Thyroid gland (tissue), 4 donors: ENCODE measurements at regions not wholly inside any gene's neighbourhood (a gene's known extent, or its start where the extent isn't known, plus 50 kb on each side); places are given as distances from the start of the nearest gene placed in this dataset.

Experiments
- POLR2A ChIP-seq, 2 donors: fragments of 450-650 bp; IDR thresholded peaks; one replicate each; pipeline ENCODE4 v1.6.1; 2017; ENCODE audit warnings: antibody characterized with exemption in 2 of 2, mild to moderate bottlenecking in 2 of 2, moderate library complexity in 1 of 2
- TF ChIP-seq, protein P1 (sequence below), 6 experiments: fragments of 200-600 bp in 3 of 6; fragments of 450-650 bp in 3 of 6; sonication (generic) in 3 of 6; IDR thresholded peaks; one replicate each; pipeline ENCODE4 v1.5.1; 2016 to 2019; ENCODE audit warnings: antibody characterized with exemption in 6 of 6, mild to moderate bottlenecking in 2 of 6, inconsistent platforms in 1 of 6, moderate library complexity in 1 of 6

DNA sequence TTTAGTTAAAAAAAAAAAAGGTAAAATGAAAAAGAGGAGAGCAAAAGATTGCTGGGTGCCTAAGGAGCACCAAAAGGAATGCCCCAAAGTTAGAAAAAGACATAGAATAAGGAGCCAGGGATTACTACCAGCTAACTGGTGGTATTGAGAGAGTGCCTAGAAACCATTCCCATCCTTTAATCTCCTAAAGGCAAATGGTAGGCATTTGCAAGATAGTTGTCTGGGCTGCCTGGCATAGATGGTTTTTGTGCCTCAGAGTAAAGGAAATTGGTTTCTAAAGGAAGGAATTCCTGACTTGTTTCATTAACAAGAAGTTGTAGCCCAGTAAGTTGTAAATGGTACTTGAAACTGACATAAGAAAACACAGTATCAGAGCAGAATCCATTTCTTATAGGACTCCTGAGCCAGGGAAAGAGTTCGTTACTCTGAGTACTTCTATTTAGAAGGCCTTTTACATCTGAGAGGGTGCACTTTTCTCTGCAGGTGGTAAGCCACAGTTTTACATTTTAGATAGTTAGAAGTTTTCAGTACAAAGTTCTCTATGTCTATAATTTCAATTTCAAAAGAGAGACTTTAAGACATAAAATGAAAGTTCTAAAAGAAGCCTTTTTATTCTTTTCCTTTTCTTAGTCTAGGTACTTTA lies 92.6 kb downstream of the OLFM4 start:
- TF ChIP-seq, protein P1, sequence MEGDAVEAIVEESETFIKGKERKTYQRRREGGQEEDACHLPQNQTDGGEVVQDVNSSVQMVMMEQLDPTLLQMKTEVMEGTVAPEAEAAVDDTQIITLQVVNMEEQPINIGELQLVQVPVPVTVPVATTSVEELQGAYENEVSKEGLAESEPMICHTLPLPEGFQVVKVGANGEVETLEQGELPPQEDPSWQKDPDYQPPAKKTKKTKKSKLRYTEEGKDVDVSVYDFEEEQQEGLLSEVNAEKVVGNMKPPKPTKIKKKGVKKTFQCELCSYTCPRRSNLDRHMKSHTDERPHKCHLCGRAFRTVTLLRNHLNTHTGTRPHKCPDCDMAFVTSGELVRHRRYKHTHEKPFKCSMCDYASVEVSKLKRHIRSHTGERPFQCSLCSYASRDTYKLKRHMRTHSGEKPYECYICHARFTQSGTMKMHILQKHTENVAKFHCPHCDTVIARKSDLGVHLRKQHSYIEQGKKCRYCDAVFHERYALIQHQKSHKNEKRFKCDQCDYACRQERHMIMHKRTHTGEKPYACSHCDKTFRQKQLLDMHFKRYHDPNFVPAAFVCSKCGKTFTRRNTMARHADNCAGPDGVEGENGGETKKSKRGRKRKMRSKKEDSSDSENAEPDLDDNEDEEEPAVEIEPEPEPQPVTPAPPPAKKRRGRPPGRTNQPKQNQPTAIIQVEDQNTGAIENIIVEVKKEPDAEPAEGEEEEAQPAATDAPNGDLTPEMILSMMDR (IDR thresholded peaks at IDR 0.05) = no peak
- TF ChIP-seq POLR2A (IDR thresholded peaks at IDR 0.05) = peak in 1 of 2 donors; percentile 55
